Renal cortical epithelial cell (primary cell): ENCODE measurements at regions not wholly inside any gene's neighbourhood (a gene's known extent, or its start where the extent isn't known, plus 50 kb on each side); places are given as distances from the start of the nearest gene placed in this dataset.
"Not testable (repeated sequence)": the region's sequence is repeated elsewhere in the genome, so short reads cannot be mapped to it uniquely, and the experiment has no call there.

Experiments
- DNase-seq: peaks from one replicate; pipeline ENCODE4 v3.0.0-alpha.2; 2011; ENCODE audit warnings: low read depth

- DNase-seq: no peak
Observed at GRCh38 chr11:91047882-91048281, 825.0 kb upstream of the CHORDC1 start.

- no peak for DNase-seq
Observed at GRCh38 chr11:91046261-91046660, 823.4 kb upstream of the CHORDC1 start.

- no peak for DNase-seq
Observed at GRCh38 chr11:91041626-91042025, 818.8 kb upstream of the CHORDC1 start.

- no peak for DNase-seq
Observed at GRCh38 chr11:91023731-91024130, 800.9 kb upstream of the CHORDC1 start.

GRCh38 chr11:91011503-91011902 lies 788.7 kb upstream of the CHORDC1 start:
- no peak for DNase-seq

GRCh38 chr11:91005458-91005857 lies 782.6 kb upstream of the CHORDC1 start:
- DNase-seq: no peak

- DNase-seq: no peak
Observed at GRCh38 chr11:90997241-90997640, 774.4 kb upstream of the CHORDC1 start.

- DNase-seq: not testable (repeated sequence)
Observed at GRCh38 chr11:90972159-90972558, 749.3 kb upstream of the CHORDC1 start.

GRCh38 chr11:90947930-90948329 lies 725.1 kb upstream of the CHORDC1 start:
- no peak for DNase-seq

- DNase-seq: no peak
Observed at GRCh38 chr11:90930252-90930651, 707.4 kb upstream of the CHORDC1 start.

GRCh38 chr11:90919332-90919731 lies 696.5 kb upstream of the CHORDC1 start:
- DNase-seq: no peak

- peak; percentile 29 for DNase-seq
Observed at GRCh38 chr11:90916706-90917105, 693.9 kb upstream of the CHORDC1 start.

GRCh38 chr11:90913131-90913668 lies 690.4 kb upstream of the CHORDC1 start:
- no peak for DNase-seq

GRCh38 chr11:90912631-90913030 lies 689.8 kb upstream of the CHORDC1 start:
- no peak for DNase-seq

- no peak for DNase-seq
Observed at GRCh38 chr11:90911192-90911591, 688.3 kb upstream of the CHORDC1 start.

GRCh38 chr11:90908074-90908473 lies 685.2 kb upstream of the CHORDC1 start:
- no peak for DNase-seq

GRCh38 chr11:90895850-90896249 lies 673.0 kb upstream of the CHORDC1 start:
- DNase-seq: no peak

GRCh38 chr11:90890347-90890746 lies 667.5 kb upstream of the CHORDC1 start:
- DNase-seq: no peak

- DNase-seq: no peak
Observed at GRCh38 chr11:90884181-90884580, 661.3 kb upstream of the CHORDC1 start.

GRCh38 chr11:90874986-90875385 lies 652.1 kb upstream of the CHORDC1 start:
- DNase-seq: no peak

- peak; percentile 40 for DNase-seq
Observed at GRCh38 chr11:90874281-90874680, 651.4 kb upstream of the CHORDC1 start.

- no peak for DNase-seq
Observed at GRCh38 chr11:90867416-90867815, 644.6 kb upstream of the CHORDC1 start.

GRCh38 chr11:90856790-90857189 lies 633.9 kb upstream of the CHORDC1 start:
- DNase-seq: no peak

GRCh38 chr11:90855531-90855930 lies 632.7 kb upstream of the CHORDC1 start:
- DNase-seq: peak; percentile 13

- DNase-seq: no peak
Observed at GRCh38 chr11:90851196-90851595, 628.3 kb upstream of the CHORDC1 start.
